Body of pancreas (tissue), 4 donors: ENCODE measurements at regions not wholly inside any gene's neighbourhood (a gene's known extent, or its start where the extent isn't known, plus 50 kb on each side); places are given as distances from the start of the nearest gene placed in this dataset.

ENCODE experiments used
- ATAC-seq: fragments of 150-250 bp; one replicate; pipeline ENCODE4 v1.9.1; 2016
- DNase-seq, 4 donors: peaks; one replicate each; pipeline ENCODE4 v3.0.0-alpha.2; 2019
- H3K27ac ChIP-seq, 4 donors: fragments of 200-600 bp; sonication (generic); 1 replicate in 3 of 4; 2 replicates in 1 of 4; pipeline versions ENCODE4 v1.5.1 to v1.6.1; 2016 to 2019; ENCODE audit warnings: mild to moderate bottlenecking in 1 of 4, mixed read lengths in 1 of 4, moderate library complexity in 1 of 4
- H3K27me3 ChIP-seq, 2 donors: fragments of 200-600 bp; sonication (generic); one replicate each; pipeline ENCODE4 v1.6.0; 2016; ENCODE audit warnings: mild to moderate bottlenecking in 1 of 2
- H3K36me3 ChIP-seq, 2 donors: fragments of 200-600 bp; sonication (generic); replicated peaks in 1 of 2; 2 replicates each; pipeline ENCODE4 v1.5.1; 2016; ENCODE audit warnings: low read depth in 2 of 2; ENCODE audit not compliant: insufficient read depth in 1 of 2
- H3K4me1 ChIP-seq: fragments of 200-600 bp; sonication (generic); one replicate; pipeline ENCODE4 v1.6.0; 2016
- H3K4me3 ChIP-seq, 2 donors: fragments of 200-600 bp; sonication (generic); 1 replicate in 1 of 2; 2 replicates in 1 of 2; pipeline ENCODE4 v1.5.1; 2016 to 2019
- H3K9me3 ChIP-seq, 3 donors: fragments of 200-600 bp; sonication (generic); 1 replicate in 2 of 3; 2 replicates in 1 of 3; pipeline ENCODE4 v1.5.1; 2016
- CTCF ChIP-seq, 7 experiments: fragments of 450-650 bp in 4 of 7; fragments of 200-600 bp in 3 of 7; sonication (generic) in 3 of 7; IDR thresholded peaks; one replicate each; pipeline ENCODE4 v1.5.1; 2016 to 2019; ENCODE audit warnings: antibody characterized with exemption in 7 of 7
- POLR2A ChIP-seq, 3 donors: fragments of 450-650 bp; IDR thresholded peaks; one replicate each; pipeline ENCODE4 v1.6.1; 2016; ENCODE audit warnings: antibody characterized with exemption in 3 of 3, mild to moderate bottlenecking in 2 of 3
- WGBS, 2 donors: methylation state at CpG; one replicate each; pipeline ENCODE4 v1.1.5; 2017; 5-methylcytosine and 5-hydroxymethylcytosine counted together
- intact Hi-C: fragments of 100-400 bp; cut with DNase I; formaldehyde crosslinking; loops from one replicate; pipeline ENCODE4 v1.15.1; 2023

GRCh38 chr1:170397061-170397460, 134.9 kb upstream of the GORAB start:
- TF ChIP-seq POLR2A (IDR thresholded peaks at IDR 0.05) (no peak), CTCF (IDR thresholded peaks at IDR 0.05) (no peak)
- no peak overlapping the region for H3K27ac ChIP-seq
- H3K9me3 ChIP-seq, result no peaks in the 10 kb centered on the region
- intact Hi-C loops, result no loop called here
- no peak for ATAC-seq
- no peaks in the 10 kb centered on the region for H3K36me3 ChIP-seq
- no peaks in the 10 kb centered on the region for H3K4me1 ChIP-seq
- no peak for DNase-seq
- no peak overlapping the region for H3K4me3 ChIP-seq
- no peaks in the 10 kb centered on the region for H3K27me3 ChIP-seq

- TF ChIP-seq CTCF (IDR thresholded peaks at IDR 0.05), result no peak
- TF ChIP-seq POLR2A (IDR thresholded peaks at IDR 0.05), result no peak
- H3K4me1 ChIP-seq, result no peaks in the 10 kb centered on the region
- H3K27me3 ChIP-seq, result no peaks in the 10 kb centered on the region
- intact Hi-C loops, result no loop called here
- WGBS, 2 donors, result 69 to 85% methylated on average over 4 of the region's 4 CpGs
- H3K9me3 ChIP-seq, result no peaks in the 10 kb centered on the region
- ATAC-seq (no peak), DNase-seq (peak in 1 of 4 donors; percentile 5)
- no peaks in the 10 kb centered on the region for H3K36me3 ChIP-seq
- H3K4me3 ChIP-seq, result no peak overlapping the region
- H3K27ac ChIP-seq, result no peak overlapping the region
Measured at GRCh38 chr1:170402476-170403311, 129.3 kb upstream of the GORAB start.

- no peak for DNase-seq
- Histone ChIP-seq H3K27me3 (no peaks in the 10 kb centered on the region), H3K27ac (no peak overlapping the region), H3K36me3 (no peaks in the 10 kb centered on the region), H3K9me3 (no peaks in the 10 kb centered on the region), H3K4me1 (no peaks in the 10 kb centered on the region), H3K4me3 (no peak overlapping the region)
- 56 to 59% methylated on average over 2 of the region's 2 CpGs for WGBS, 2 donors
- no peak for TF ChIP-seq CTCF (IDR thresholded peaks at IDR 0.05)
- no peak for TF ChIP-seq POLR2A (IDR thresholded peaks at IDR 0.05)
- no peak for ATAC-seq
- intact Hi-C loops, result no loop called here
Measured at GRCh38 chr1:170407138-170407537, 124.8 kb upstream of the GORAB start.

- H3K4me1 ChIP-seq, result no peaks in the 10 kb centered on the region
- TF ChIP-seq POLR2A (IDR thresholded peaks at IDR 0.05) (no peak), CTCF (IDR thresholded peaks at IDR 0.05) (no peak)
- H3K27ac ChIP-seq, result no peak overlapping the region
- no peak for DNase-seq
- H3K27me3 ChIP-seq, result no peaks in the 10 kb centered on the region
- H3K4me3 ChIP-seq, result no peak overlapping the region
- no peak for ATAC-seq
- intact Hi-C loops, result no loop called here
- 63 to 72% methylated on average over 1 of the region's 1 CpG for WGBS, 2 donors
- no peaks in the 10 kb centered on the region for H3K36me3 ChIP-seq
- H3K9me3 ChIP-seq, result no peaks in the 10 kb centered on the region
Measured at GRCh38 chr1:170407581-170407980, 124.4 kb upstream of the GORAB start.
